ENCODE measurements at regions not wholly inside any gene's neighbourhood (a gene's known extent, or its start where the extent isn't known, plus 50 kb on each side); places are given as distances from the start of the nearest gene placed in this dataset.
"Not testable (repeated sequence)": the region's sequence is repeated elsewhere in the genome, so short reads cannot be mapped to it uniquely, and the experiment has no call there.

GRCh38 chr3:13179582-13180210, 106.5 kb upstream of the IQSEC1 start:
- BruUV-seq (replicated peaks); ATAC-seq (ENCODE audit: low read depth); H3K14ac ChIP-seq (replicated peaks; ENCODE audit: low read depth, low read length); in situ Hi-C loops (cut with MboI; ENCODE audit: low sequenced_read_pairs); dilution Hi-C loops (cut with HindIII; ENCODE audit: low sequenced_read_pairs, unreplicated experiment); H3K4me1 ChIP-seq (ENCODE audit: control insufficient read depth, insufficient read depth, low read length); H3K9ac ChIP-seq (ENCODE audit: low read depth, low read length); H2AK5ac ChIP-seq (ENCODE audit: low read depth, low read length); H3K4ac ChIP-seq (ENCODE audit: low read depth, low read length); H4K5ac ChIP-seq (ENCODE audit: low read depth, low read length); H3K27me3 ChIP-seq (ENCODE audit: control insufficient read depth, insufficient read depth, low read length); H4K20me1 ChIP-seq (ENCODE audit: insufficient read depth, low read length); H3K18ac ChIP-seq (ENCODE audit: low read depth, low read length); H3K4me3 ChIP-seq (ENCODE audit: insufficient read depth, low read depth, low read length); DNase-seq; intact Hi-C loops (cut with micrococcal nuclease); CTCF ChIA-PET; H2BK20ac ChIP-seq (ENCODE audit: low read depth, low read length); H3K27ac ChIP-seq (ENCODE audit: insufficient read depth, low read length); H3K23ac ChIP-seq (ENCODE audit: low read depth, low read length); H3K9me1 ChIP-seq (ENCODE audit: insufficient read depth, low read length); H3K4me2 ChIP-seq (ENCODE audit: low read depth, low read length); H2AK9ac ChIP-seq (replicated peaks; ENCODE audit: low read depth, low read length, poor library complexity); H3K9me3 ChIP-seq (ENCODE audit: control insufficient read depth, insufficient read depth, low read length); H4K8ac ChIP-seq (ENCODE audit: low read depth in 2 of 2, low read length in 2 of 2); H4K91ac ChIP-seq (ENCODE audit: insufficient read depth, low read depth, low read length); POLR2A ChIA-PET (ENCODE audit: unreplicated experiment); H2BK5ac ChIP-seq (ENCODE audit: low read depth, low read length, poor library complexity, severe bottlenecking); H2BK15ac ChIP-seq (ENCODE audit: low read depth, low read length); H3K36me3 ChIP-seq (ENCODE audit: control insufficient read depth, insufficient read depth, low read length); H3K56ac ChIP-seq (ENCODE audit: extremely low read depth, insufficient read depth, low read length); H2AFZ ChIP-seq (replicated peaks; ENCODE audit: low read length, poor library complexity); H2BK120ac ChIP-seq (ENCODE audit: low read depth, low read length); H3K79me1 ChIP-seq (ENCODE audit: low read depth in 1 of 2, low read length in 2 of 2): not testable (repeated sequence)
- 56% methylated on average over 3 of the region's 32 CpGs; no CpG with 5 or more reads in 1 of the 2 experiments for WGBS, 2 experiments (ENCODE audit: extremely low coverage in 2 of 2, insufficient read length in 1 of 2)
